Transverse colon (tissue), 3 donors: ENCODE measurements at regions not wholly inside any gene's neighbourhood (a gene's known extent, or its start where the extent isn't known, plus 50 kb on each side); places are given as distances from the start of the nearest gene placed in this dataset.

ENCODE experiments used
- POLR2A ChIP-seq: fragments of 450-650 bp; IDR thresholded peaks from one replicate; pipeline ENCODE4 v1.6.1; 2016; ENCODE audit warnings: antibody characterized with exemption, mild to moderate bottlenecking, moderate library complexity
- TF ChIP-seq, protein P1 (sequence below), 5 experiments: fragments of 200-600 bp in 3 of 5; fragments of 450-650 bp in 2 of 5; sonication (generic) in 3 of 5; IDR thresholded peaks; 1 replicate in 2 of 5; 2 replicates in 3 of 5; pipeline ENCODE4 v1.5.1; 2016 to 2017; ENCODE audit warnings: antibody characterized with exemption in 5 of 5, inconsistent platforms in 3 of 5, mild to moderate bottlenecking in 2 of 5, moderate library complexity in 1 of 5

GRCh38 chr2:226023946-226024345 lies 624.4 kb downstream of the NYAP2 start:
- TF ChIP-seq, protein P1, sequence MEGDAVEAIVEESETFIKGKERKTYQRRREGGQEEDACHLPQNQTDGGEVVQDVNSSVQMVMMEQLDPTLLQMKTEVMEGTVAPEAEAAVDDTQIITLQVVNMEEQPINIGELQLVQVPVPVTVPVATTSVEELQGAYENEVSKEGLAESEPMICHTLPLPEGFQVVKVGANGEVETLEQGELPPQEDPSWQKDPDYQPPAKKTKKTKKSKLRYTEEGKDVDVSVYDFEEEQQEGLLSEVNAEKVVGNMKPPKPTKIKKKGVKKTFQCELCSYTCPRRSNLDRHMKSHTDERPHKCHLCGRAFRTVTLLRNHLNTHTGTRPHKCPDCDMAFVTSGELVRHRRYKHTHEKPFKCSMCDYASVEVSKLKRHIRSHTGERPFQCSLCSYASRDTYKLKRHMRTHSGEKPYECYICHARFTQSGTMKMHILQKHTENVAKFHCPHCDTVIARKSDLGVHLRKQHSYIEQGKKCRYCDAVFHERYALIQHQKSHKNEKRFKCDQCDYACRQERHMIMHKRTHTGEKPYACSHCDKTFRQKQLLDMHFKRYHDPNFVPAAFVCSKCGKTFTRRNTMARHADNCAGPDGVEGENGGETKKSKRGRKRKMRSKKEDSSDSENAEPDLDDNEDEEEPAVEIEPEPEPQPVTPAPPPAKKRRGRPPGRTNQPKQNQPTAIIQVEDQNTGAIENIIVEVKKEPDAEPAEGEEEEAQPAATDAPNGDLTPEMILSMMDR (IDR thresholded peaks at IDR 0.05) = no peak
- TF ChIP-seq POLR2A = no peak
